GM08714 (cell line): ENCODE measurements at regions not wholly inside any gene's neighbourhood (a gene's known extent, or its start where the extent isn't known, plus 50 kb on each side); places are given as distances from the start of the nearest gene placed in this dataset.
"Not testable (repeated sequence)": the region's sequence is repeated elsewhere in the genome, so short reads cannot be mapped to it uniquely, and the experiment has no call there.

ENCODE experiments used
- H3K4me3 ChIP-seq: fragments of 200-500 bp; sonication (Bioruptor generic); 2 replicates; pipeline ENCODE4 v1.5.1; 2014; ENCODE audit warnings: mild to moderate bottlenecking, low read length, inconsistent platforms
- ZNF274 ChIP-seq: IDR thresholded peaks from 2 replicates; pipeline ENCODE4 v1.6.1; 2012; ENCODE audit warnings: mild to moderate bottlenecking, low read depth, low read length

DNA sequence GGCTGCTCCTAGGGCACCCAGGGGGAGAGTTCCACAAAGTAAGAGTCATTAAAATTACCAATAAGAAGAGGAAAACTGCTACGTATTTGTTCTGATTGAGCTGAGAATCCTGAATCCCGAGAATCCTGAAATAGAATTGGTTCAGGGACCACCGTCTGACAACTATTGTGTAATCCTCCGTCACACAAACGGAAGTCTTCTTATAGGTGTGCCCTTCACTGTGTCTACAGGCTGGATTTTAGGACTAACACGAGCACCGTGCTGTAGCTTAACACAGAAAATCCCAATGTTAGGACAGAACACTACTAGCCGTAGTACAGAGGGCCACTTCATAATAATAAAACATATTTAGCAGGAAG, 50.6 kb upstream of the RNF182 start:
- no peak for TF ChIP-seq ZNF274
- peak overlapping the region; percentile 42; the same call in 1 of the 2 replicates for H3K4me3 ChIP-seq

DNA sequence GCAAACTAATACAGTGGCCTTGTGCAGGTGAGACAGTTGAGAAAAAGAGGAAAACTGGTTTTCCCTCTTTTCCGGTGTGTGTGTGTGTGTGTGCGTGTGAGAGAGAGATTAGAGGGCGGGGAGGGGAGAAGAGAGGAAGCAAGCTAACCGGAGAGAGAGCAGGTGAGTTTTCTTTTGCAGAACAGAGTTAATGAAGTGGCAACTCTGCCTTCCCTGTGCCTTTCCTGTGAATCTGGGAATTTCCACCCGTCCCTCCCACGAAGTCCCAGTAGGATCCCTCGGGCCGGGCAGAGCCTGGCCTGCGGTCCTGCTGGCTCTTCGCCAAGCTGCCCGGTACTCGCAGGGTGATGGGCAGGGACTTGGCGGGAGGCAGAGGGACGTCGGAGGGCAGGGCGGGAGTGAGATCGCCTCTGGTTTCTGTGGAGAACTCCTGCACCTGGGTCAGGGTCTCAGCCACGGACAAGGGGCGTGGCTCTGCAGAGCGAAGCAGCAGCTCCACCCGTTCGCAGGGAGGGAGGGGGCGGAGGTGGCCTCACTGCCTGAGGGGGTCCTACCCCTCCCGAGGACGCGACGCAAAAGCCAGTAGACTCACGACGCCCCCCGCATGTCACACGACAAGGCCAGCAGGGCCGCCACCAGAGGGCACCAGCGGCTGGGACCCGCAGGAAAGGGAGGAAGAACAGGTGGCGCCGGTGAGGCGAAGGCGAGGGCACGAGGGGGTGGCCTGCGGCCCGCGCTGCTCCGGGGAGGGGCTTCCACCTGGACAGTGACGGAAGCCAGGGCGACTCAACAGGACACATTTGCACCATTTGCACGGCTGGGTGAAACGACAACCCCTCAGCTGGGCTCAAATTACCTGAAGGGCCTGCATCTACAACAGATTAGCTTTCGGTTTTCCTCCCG, 51.2 kb upstream of the RNF182 start:
- H3K4me3 ChIP-seq = peak overlapping the region; percentile 42; the same call in 1 of the 2 replicates

DNA sequence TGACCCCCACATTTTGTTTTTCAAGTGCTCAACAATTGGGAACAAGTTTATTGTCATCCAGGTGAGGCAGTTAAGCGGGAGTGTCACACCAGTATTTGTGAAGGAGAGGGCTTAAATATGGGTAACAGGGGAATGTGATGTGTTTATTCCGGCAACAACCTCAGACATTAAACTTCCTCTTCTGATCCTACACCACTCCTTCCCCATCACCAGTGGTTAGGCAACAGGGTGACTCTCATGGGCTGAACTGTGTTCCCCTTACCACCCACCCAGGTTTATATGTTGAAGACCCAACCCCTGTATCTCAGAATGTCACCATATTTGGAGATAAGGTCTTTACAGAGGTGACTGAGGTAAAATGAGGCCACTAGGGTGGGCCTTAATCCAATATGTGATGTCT, 52.1 kb upstream of the RNF182 start:
- H3K4me3 ChIP-seq = no peak overlapping the region
- no peak for TF ChIP-seq ZNF274

More for the DNA sequence above, 51.2 kb upstream of the RNF182 start:
- TF ChIP-seq ZNF274 = no peak

DNA sequence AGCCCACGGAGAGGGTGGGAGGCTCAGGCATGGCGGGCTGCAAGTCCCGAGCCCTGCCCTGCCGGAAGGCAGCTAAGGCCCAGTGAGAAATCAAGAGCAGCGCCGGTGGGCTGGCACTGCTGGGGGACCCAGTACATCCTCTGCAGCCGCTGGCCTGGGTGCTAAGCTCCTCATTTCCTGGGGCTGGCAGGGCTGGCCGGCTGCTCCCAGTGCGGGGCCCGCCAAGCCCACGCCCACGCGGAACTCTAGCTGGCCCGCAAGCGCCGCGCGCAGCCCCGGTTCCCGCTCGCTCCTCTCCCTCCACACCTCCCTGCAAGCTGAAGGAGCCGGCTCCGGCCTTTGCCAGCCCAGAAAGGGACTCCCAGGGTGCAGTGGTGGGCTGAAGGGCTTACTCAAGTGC, 52.7 kb upstream of the RNF182 start:
- not testable (repeated sequence) for H3K4me3 ChIP-seq

DNA sequence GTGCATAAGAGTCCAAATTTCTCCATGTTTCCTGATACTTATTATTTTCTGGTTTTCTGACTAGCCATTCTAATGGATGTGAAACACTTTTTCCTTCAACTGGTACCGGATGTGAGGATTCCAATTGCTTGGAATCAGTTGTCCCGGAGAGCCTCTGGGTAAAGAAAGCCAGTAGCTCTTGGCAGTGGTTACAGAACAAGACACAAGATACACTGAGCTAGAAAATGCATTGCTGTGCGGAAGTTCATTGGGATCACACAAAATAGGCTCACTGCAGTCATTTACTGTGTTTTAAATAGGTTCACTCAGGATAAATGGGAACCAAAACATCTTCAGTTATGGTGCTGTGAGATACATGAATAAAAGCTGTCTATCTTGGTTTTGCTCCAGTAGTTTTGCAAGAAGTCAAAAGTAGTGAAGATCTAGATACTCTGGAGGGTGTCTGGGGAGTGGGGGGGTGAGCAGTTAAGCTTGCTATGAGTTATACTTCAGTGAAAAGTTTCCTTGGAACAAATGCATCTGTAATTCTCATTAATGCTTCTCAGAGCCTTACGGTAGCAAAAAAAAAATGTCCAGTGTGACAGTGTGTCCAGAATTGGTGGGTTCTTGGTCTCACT, 54.4 kb upstream of the RNF182 start:
- no peak overlapping the region for H3K4me3 ChIP-seq
- no peak for TF ChIP-seq ZNF274

DNA sequence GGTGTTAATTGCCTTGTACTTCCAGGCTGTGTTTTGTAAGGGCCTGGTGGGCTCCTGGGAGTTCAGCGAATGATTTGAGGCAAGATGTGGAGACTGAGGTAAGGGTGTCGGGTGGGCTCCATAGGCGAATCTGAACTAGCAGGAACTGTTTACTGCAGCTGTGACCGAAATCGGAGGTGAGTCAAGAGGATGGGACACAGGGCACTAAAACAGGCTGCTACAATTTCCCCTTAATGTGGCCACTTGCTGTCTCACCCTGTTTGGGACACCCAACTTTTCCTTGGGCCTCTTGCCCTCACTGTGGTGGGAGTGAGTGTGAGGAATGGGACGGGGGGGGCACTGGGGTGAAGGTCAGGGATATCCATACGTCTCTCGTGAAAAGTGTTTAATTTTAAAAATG, 53.9 kb upstream of the MCUR1 start:
- TF ChIP-seq ZNF274 = no peak
- no peak overlapping the region for H3K4me3 ChIP-seq

DNA sequence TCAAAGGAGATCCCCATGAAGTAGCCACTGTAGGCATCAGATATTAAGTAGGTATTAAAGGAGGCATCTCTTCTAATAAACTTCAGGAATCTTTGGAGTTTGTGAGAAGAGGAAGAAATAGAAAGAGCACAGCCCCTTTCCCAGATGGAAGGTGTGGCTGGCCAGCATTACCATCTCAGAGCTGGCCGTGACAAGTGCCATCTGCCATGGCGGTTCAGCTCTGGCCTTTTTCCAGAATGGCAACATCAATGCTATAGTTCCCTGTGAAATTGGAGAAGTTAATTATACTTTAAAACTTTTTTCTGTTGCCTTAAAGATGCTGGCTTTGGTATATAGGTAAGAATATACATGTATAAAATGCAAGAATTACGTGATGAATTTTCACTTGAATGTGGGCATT, 51.9 kb upstream of the MCUR1 start:
- no peak for TF ChIP-seq ZNF274
- H3K4me3 ChIP-seq = no peak overlapping the region

DNA sequence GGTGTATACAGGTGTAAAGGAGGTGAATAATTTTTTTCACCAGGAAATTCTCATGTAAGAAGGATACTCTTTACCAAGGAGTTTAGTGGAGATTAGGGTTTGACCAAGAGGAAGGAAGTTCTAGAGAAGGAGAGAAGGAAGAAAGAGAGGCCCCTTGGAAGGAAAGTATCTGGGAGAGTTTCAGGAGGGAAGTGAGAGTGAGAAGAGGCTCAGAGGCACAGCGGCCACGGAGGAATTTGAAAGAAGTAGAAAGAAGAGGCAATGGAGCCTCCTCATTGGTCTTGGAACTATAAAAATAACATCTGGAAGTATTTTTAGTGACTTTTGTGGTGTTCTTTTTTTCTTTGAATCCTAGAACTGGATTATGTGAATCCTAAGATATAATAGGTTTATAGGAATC, 50.8 kb upstream of the MCUR1 start:
- TF ChIP-seq ZNF274 = no peak
- no peak overlapping the region for H3K4me3 ChIP-seq

DNA sequence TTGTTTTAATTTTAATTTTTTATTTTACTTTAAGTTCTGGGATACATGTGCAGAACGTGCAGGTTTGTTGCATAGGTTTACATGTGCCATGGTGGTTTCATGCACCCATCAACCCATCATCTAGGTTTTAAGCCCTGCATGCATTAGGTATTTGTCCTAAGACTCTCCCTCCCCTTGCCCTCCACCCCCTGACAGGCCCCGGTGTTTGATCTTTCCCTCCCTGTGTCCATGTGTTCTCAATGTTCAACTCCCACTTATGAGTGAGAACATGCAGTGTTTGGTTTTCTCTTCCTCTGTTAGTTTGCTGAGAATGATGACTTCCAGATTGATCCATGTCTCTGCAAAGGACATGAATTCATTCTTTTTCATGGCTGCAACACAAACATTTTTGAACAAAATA, 50.3 kb upstream of the MCUR1 start:
- H3K4me3 ChIP-seq = not testable (repeated sequence)
